ENCODE measurements at regions not wholly inside any gene's neighbourhood (a gene's known extent, or its start where the extent isn't known, plus 50 kb on each side); places are given as distances from the start of the nearest gene placed in this dataset.

GRCh38 chr4:11632025-11632424 lies 203.3 kb upstream of the HS3ST1 start:
- TF ChIP-seq CTCF (IDR thresholded peaks at IDR 0.05) (no peak), POLR2A (IDR thresholded peaks at IDR 0.05) (no peak)

All from tibial nerve (tissue), 3 donors.